Skeletal muscle satellite cell (primary cell): ENCODE measurements at regions not wholly inside any gene's neighbourhood (a gene's known extent, or its start where the extent isn't known, plus 50 kb on each side); places are given as distances from the start of the nearest gene placed in this dataset.

Experiments
- H3K27me3 ChIP-seq: 2 replicates; pipeline ENCODE4 v1.7.0; 2013; ENCODE audit warnings: low read length; ENCODE audit not compliant: control insufficient read depth, insufficient read depth
- H3K36me3 ChIP-seq: 2 replicates; pipeline ENCODE4 v1.7.0; 2013; ENCODE audit warnings: mild to moderate bottlenecking, control low read depth, low read length; ENCODE audit not compliant: insufficient read depth
- H3K4me1 ChIP-seq: 2 replicates; pipeline ENCODE4 v1.7.0; 2013; ENCODE audit warnings: low read length; ENCODE audit not compliant: control insufficient read depth, insufficient read depth
- H3K4me2 ChIP-seq: 2 replicates; pipeline ENCODE4 v1.7.0; 2013; ENCODE audit warnings: mild to moderate bottlenecking, low read length
- H3K4me3 ChIP-seq: 2 replicates; pipeline ENCODE4 v1.7.0; 2013; ENCODE audit warnings: low read length
- H3K9ac ChIP-seq: 2 replicates; pipeline ENCODE4 v1.7.0; 2013; ENCODE audit warnings: mild to moderate bottlenecking, low read depth, low read length, moderate library complexity
- H3K9me3 ChIP-seq: replicated peaks from 2 replicates; pipeline ENCODE4 v1.7.0; 2013; ENCODE audit warnings: mild to moderate bottlenecking, control low read depth, low read length

GRCh38 chr5:54728588-54728915 lies 211.0 kb downstream of the SNX18 start:
- H3K36me3 ChIP-seq, result no peaks in the 10 kb centered on the region
- no peaks in the 10 kb centered on the region for H3K27me3 ChIP-seq
- no peaks in the 10 kb centered on the region for H3K9me3 ChIP-seq
- no peak overlapping the region for H3K4me3 ChIP-seq
- H3K4me1 ChIP-seq, result peaks cover 5% of the 10 kb centered on the region
- no peak overlapping the region for H3K4me2 ChIP-seq
- no peak overlapping the region for H3K9ac ChIP-seq

DNA sequence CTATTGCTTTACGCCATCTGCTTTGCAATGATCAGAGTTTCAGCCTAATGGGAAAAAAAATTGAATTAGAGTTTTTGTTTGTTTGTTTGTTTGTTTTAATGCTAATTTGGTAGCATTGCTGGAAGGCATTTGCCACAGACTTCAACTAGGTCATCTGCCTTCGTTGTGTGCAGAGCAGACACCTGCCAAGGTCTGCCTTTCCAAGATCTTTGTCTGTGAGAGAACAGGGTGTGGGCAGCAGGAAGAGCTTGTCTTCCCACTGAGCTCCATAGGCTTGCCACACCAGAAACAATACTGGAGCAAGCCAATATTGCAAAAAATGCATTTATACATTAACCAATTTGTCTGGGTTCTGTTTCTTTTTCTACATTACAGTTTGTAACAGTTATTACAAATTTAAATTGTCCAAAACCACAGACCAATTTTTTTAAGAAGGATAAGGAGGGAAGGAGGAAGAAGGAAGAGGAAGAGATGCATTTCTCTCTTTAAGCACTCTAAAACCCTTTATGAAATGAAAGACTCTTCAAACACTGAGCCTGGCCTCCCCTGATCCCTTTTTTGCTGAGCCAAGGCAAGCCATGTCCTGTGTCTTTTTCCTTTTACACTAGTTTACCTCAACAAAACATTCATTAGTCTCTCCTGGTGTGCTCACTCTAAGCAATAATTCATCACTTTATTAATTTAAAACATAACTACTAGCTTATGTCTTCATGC lies 210.5 kb downstream of the SNX18 start:
- no peaks in the 10 kb centered on the region for H3K27me3 ChIP-seq
- no peaks in the 10 kb centered on the region for H3K9me3 ChIP-seq
- no peaks in the 10 kb centered on the region for H3K36me3 ChIP-seq
- no peak overlapping the region for H3K4me3 ChIP-seq
- no peak overlapping the region for H3K9ac ChIP-seq
- H3K4me2 ChIP-seq, result no peak overlapping the region
- peaks cover 9% of the 10 kb centered on the region for H3K4me1 ChIP-seq

DNA sequence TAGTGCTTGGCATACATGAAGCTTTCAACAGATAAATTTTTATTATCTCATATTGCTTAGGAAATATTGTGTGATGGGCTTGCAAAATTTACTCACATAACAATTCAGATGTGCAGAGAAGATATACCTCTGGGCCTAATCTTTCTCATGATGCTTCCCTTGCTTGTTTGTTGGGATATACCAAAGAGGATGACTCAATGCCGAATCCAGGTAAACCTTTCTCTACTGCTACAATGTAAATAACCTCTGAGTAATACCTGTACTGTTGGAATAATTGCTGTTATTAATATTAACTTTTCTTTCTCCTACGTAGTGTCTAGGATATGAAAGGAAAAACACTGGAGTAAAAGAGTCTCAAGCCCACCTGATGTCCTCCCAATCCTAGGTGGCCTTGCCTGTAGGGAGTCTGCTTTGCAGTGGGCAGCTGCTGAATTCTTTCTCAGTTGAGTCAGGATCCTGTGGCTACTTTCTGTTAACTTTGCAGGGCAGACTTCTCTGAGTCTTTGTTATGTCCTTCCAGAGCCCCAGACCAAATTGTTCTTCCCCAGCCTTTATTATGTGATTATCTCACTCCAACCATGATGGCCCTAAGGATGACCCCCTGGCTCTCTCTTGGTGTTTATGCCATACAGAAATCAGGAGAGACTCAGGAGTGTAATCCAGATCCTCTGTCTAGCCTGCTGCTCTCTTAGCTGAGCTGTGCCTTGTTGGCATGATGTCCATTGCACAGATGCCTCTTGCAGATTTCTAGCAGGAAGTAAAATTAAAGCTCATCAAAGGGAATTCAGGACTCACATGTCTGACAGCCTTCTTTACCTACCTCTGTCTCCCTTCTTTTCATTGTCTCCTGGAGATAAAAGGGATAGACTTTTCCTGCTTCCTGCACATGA lies 208.1 kb downstream of the SNX18 start:
- Histone ChIP-seq H3K27me3 (no peaks in the 10 kb centered on the region), H3K36me3 (no peaks in the 10 kb centered on the region)

GRCh38 chr5:54722846-54723433 lies 205.4 kb downstream of the SNX18 start:
- Histone ChIP-seq H3K36me3 (no peaks in the 10 kb centered on the region), H3K4me1 (peaks cover 33% of the 10 kb centered on the region), H3K9me3 (no peaks in the 10 kb centered on the region), H3K27me3 (no peaks in the 10 kb centered on the region), H3K4me2 (no peak overlapping the region), H3K9ac (no peak overlapping the region), H3K4me3 (no peak overlapping the region)

More for the DNA sequence above, 208.1 kb downstream of the SNX18 start:
- no peak overlapping the region for H3K4me2 ChIP-seq
- no peak overlapping the region for H3K4me3 ChIP-seq
- H3K9ac ChIP-seq, result no peak overlapping the region
- no peaks in the 10 kb centered on the region for H3K9me3 ChIP-seq
- peaks cover 17% of the 10 kb centered on the region for H3K4me1 ChIP-seq

- H3K4me3 ChIP-seq, result no peak overlapping the region
- peaks cover 33% of the 10 kb centered on the region for H3K4me1 ChIP-seq
- no peaks in the 10 kb centered on the region for H3K36me3 ChIP-seq
- H3K27me3 ChIP-seq, result no peaks in the 10 kb centered on the region
- H3K9me3 ChIP-seq, result no peaks in the 10 kb centered on the region
- H3K9ac ChIP-seq, result no peak overlapping the region
- H3K4me2 ChIP-seq, result no peak overlapping the region
These were observed 204.5 kb downstream of the SNX18 start for GRCh38 chr5:54721951-54722654.

GRCh38 chr5:54721116-54721515 lies 203.6 kb downstream of the SNX18 start:
- Histone ChIP-seq H3K4me3 (no peak overlapping the region), H3K9me3 (no peaks in the 10 kb centered on the region), H3K27me3 (no peaks in the 10 kb centered on the region)

DNA sequence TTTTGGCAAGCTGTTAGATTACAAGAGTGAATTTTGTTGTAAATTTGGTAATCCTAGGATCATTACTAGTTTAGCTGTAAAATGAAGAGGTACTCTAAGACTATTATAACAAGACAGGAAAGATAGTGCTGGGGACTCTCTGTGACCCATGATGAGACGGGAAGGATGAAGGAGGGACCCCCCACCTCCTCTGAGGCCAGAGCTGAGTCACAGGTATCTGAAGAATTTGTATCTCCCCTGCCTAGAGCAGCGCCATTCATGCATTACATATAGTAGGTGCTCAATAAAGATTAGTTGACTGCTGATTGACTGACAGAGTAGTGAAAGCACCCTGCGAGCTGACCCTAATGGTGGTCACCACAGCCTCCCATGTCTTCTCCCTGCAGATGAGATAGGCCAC lies 202.8 kb downstream of the SNX18 start:
- Histone ChIP-seq H3K27me3 (no peaks in the 10 kb centered on the region), H3K4me2 (no peak overlapping the region), H3K9ac (no peak overlapping the region), H3K9me3 (no peaks in the 10 kb centered on the region), H3K4me1 (peaks cover 28% of the 10 kb centered on the region), H3K36me3 (no peaks in the 10 kb centered on the region), H3K4me3 (no peak overlapping the region)

More at GRCh38 chr5:54721116-54721515, 203.6 kb downstream of the SNX18 start:
- Histone ChIP-seq H3K36me3 (no peaks in the 10 kb centered on the region), H3K9ac (no peak overlapping the region), H3K4me1 (peaks cover 33% of the 10 kb centered on the region), H3K4me2 (no peak overlapping the region)

DNA sequence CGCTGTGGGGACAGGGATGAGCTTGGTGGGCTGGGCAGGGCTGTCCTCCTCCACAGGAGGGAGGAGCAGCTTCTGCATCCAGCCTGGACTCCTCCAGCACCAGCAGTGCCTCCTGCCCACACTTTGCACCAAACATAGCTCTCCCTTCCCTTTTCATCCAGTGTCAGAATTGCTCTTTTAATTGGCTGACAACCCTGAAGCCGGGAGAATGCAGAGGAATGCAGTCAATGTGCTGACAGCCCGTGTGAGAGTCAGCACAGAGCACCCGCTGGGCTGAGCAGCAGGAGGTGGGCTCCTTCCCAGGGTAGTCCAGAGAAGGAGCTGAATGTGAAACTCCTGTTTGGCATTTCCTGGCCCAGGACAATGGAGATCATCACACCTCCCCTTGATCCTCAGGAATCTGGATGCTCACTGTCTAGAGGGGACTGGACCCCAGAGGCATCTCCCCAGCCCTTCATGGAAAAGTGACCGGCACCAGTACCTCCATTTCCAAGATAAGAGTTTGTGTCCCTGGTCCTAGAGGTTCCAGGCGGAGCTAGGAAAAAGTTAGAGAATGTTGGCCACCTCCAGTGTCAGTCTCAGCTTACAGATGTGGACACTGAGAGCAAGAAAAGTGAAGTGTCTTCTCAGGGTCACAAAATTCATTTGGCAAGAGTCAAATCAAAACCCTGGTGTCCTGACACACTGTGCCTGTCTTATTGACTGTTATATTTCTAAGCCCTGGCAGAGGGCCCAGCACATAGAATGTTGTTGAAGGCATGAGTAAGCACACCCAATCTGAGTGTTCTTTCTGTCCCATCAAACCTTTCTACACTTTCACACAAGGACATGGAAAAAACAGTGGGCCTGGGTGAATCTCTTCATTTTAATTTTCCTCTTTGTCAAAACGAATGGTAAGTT lies 202.1 kb downstream of the SNX18 start:
- no peaks in the 10 kb centered on the region for H3K36me3 ChIP-seq
- peak overlapping the region; percentile 31 for H3K9ac ChIP-seq
- peaks cover 28% of the 10 kb centered on the region for H3K4me1 ChIP-seq
- peak overlapping the region; percentile 34 for H3K4me2 ChIP-seq
- H3K9me3 ChIP-seq, result no peaks in the 10 kb centered on the region
- no peak overlapping the region for H3K4me3 ChIP-seq
- H3K27me3 ChIP-seq, result no peaks in the 10 kb centered on the region

GRCh38 chr5:54718656-54719055 lies 201.1 kb downstream of the SNX18 start:
- no peaks in the 10 kb centered on the region for H3K9me3 ChIP-seq

DNA sequence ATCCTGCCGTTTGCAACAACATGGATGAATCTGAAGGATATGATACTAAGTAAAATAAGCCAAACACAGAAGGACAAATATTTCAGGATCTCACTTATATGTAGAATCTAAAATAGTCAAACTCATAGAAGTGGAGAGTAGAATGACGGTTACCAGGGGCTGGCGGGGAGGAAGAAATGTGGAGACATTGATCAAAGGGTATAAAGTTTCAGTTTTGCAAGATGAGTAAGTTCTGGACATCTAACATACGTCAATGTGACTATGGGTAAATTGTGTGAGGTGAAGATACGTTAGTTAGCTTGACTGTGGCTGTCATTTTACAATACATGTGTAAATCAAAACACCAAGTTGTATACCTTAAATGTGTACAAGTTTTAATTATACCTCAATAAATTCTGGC lies 200.3 kb downstream of the SNX18 start:
- Histone ChIP-seq H3K27me3 (no peaks in the 10 kb centered on the region), H3K4me2 (no peak overlapping the region), H3K9ac (no peak overlapping the region), H3K9me3 (no peaks in the 10 kb centered on the region), H3K36me3 (no peaks in the 10 kb centered on the region), H3K4me1 (peaks cover 23% of the 10 kb centered on the region), H3K4me3 (no peak overlapping the region)

More at GRCh38 chr5:54718656-54719055, 201.1 kb downstream of the SNX18 start:
- no peaks in the 10 kb centered on the region for H3K27me3 ChIP-seq
- H3K36me3 ChIP-seq, result no peaks in the 10 kb centered on the region
- H3K4me1 ChIP-seq, result peaks cover 28% of the 10 kb centered on the region
- no peak overlapping the region for H3K9ac ChIP-seq
- H3K4me3 ChIP-seq, result no peak overlapping the region
- no peak overlapping the region for H3K4me2 ChIP-seq
